Effector memory CD4-positive, alpha-beta T cell (primary cell): ENCODE measurements at regions not wholly inside any gene's neighbourhood (a gene's known extent, or its start where the extent isn't known, plus 50 kb on each side); places are given as distances from the start of the nearest gene placed in this dataset.
"Not testable (repeated sequence)": the region's sequence is repeated elsewhere in the genome, so short reads cannot be mapped to it uniquely, and the experiment has no call there.

Experiments
- DNase-seq, 3 donors: peaks; one replicate each; pipeline ENCODE4 v3.0.0-alpha.2; 2020
- H3K27ac ChIP-seq: 2 replicates; pipeline ENCODE4 v1.7.0; 2013; ENCODE audit warnings: mild to moderate bottlenecking, low read length, moderate library complexity; ENCODE audit not compliant: insufficient read depth, poor library complexity, severe bottlenecking
- H3K27me3 ChIP-seq: replicated peaks from 2 replicates; pipeline ENCODE4 v1.7.0; 2013; ENCODE audit warnings: mild to moderate bottlenecking, low read length; ENCODE audit not compliant: insufficient read depth, control insufficient read depth, poor library complexity, severe bottlenecking
- H3K36me3 ChIP-seq: 2 replicates; pipeline ENCODE4 v1.7.0; 2013; ENCODE audit warnings: mild to moderate bottlenecking, low read length, moderate library complexity; ENCODE audit not compliant: control insufficient read depth, insufficient read depth
- H3K4me1 ChIP-seq: 2 replicates; pipeline ENCODE4 v1.7.0; 2013; ENCODE audit warnings: low read length, mild to moderate bottlenecking; ENCODE audit not compliant: control insufficient read depth, insufficient read depth, poor library complexity, severe bottlenecking
- H3K4me3 ChIP-seq: 2 replicates; pipeline ENCODE4 v1.7.0; 2013; ENCODE audit warnings: low read length, low read depth, mild to moderate bottlenecking; ENCODE audit not compliant: insufficient read depth, poor library complexity, severe bottlenecking
- H3K9me3 ChIP-seq: 2 replicates; pipeline ENCODE4 v1.7.0; 2013; ENCODE audit warnings: mild to moderate bottlenecking, low read length, moderate library complexity; ENCODE audit not compliant: control insufficient read depth

- H3K27ac ChIP-seq, H3K4me1 ChIP-seq, H3K27me3 ChIP-seq, H3K4me3 ChIP-seq, DNase-seq, H3K9me3 ChIP-seq, H3K36me3 ChIP-seq: not testable (repeated sequence)
Measured at GRCh38 chr6:86598969-86599368, 338.4 kb upstream of the HTR1E start.

GRCh38 chr6:86595641-86596040 lies 341.7 kb upstream of the HTR1E start:
- DNase-seq: no peak
- no peak overlapping the region for H3K27ac ChIP-seq
- H3K27me3 ChIP-seq: no peaks in the 10 kb centered on the region
- no peaks in the 10 kb centered on the region for H3K36me3 ChIP-seq
- no peak overlapping the region for H3K4me3 ChIP-seq
- H3K9me3 ChIP-seq: no peaks in the 10 kb centered on the region
- no peaks in the 10 kb centered on the region for H3K4me1 ChIP-seq

GRCh38 chr6:86586195-86586594 lies 351.1 kb upstream of the HTR1E start:
- no peak for DNase-seq
- H3K9me3 ChIP-seq: no peaks in the 10 kb centered on the region
- no peak overlapping the region for H3K27ac ChIP-seq
- H3K4me1 ChIP-seq: no peaks in the 10 kb centered on the region
- H3K27me3 ChIP-seq: no peaks in the 10 kb centered on the region
- H3K36me3 ChIP-seq: no peaks in the 10 kb centered on the region
- no peak overlapping the region for H3K4me3 ChIP-seq

- no peak for DNase-seq
- Histone ChIP-seq H3K4me1 (no peaks in the 10 kb centered on the region), H3K27me3 (no peaks in the 10 kb centered on the region), H3K4me3 (no peak overlapping the region), H3K36me3 (no peaks in the 10 kb centered on the region), H3K9me3 (no peaks in the 10 kb centered on the region), H3K27ac (no peak overlapping the region)
Measured at GRCh38 chr6:86581833-86582232, 355.5 kb upstream of the HTR1E start.

GRCh38 chr6:86563197-86563596 lies 374.1 kb upstream of the HTR1E start:
- Histone ChIP-seq H3K4me3 (no peak overlapping the region), H3K27me3 (no peaks in the 10 kb centered on the region), H3K27ac (no peak overlapping the region), H3K9me3 (no peaks in the 10 kb centered on the region), H3K4me1 (no peaks in the 10 kb centered on the region), H3K36me3 (no peaks in the 10 kb centered on the region)
- DNase-seq: no peak

- no peak for DNase-seq
- no peaks in the 10 kb centered on the region for H3K9me3 ChIP-seq
- H3K27ac ChIP-seq: no peak overlapping the region
- H3K4me1 ChIP-seq: no peaks in the 10 kb centered on the region
- H3K4me3 ChIP-seq: no peak overlapping the region
- no peaks in the 10 kb centered on the region for H3K36me3 ChIP-seq
- no peaks in the 10 kb centered on the region for H3K27me3 ChIP-seq
Measured at GRCh38 chr6:86558318-86558717, 379.0 kb upstream of the HTR1E start.

- no peak for DNase-seq
- H3K4me1 ChIP-seq: no peaks in the 10 kb centered on the region
- no peaks in the 10 kb centered on the region for H3K9me3 ChIP-seq
- no peaks in the 10 kb centered on the region for H3K27me3 ChIP-seq
- no peak overlapping the region for H3K27ac ChIP-seq
- no peaks in the 10 kb centered on the region for H3K36me3 ChIP-seq
- H3K4me3 ChIP-seq: no peak overlapping the region
Measured at GRCh38 chr6:86537292-86537861, 400.0 kb upstream of the HTR1E start.

- DNase-seq: no peak
- H3K4me1 ChIP-seq: no peaks in the 10 kb centered on the region
- no peak overlapping the region for H3K27ac ChIP-seq
- no peaks in the 10 kb centered on the region for H3K27me3 ChIP-seq
- H3K4me3 ChIP-seq: no peak overlapping the region
- no peaks in the 10 kb centered on the region for H3K36me3 ChIP-seq
- H3K9me3 ChIP-seq: no peaks in the 10 kb centered on the region
Measured at GRCh38 chr6:86536121-86536520, 401.2 kb upstream of the HTR1E start.

GRCh38 chr6:86535100-86535499 lies 402.2 kb upstream of the HTR1E start:
- H3K36me3 ChIP-seq: no peaks in the 10 kb centered on the region
- H3K4me1 ChIP-seq: no peaks in the 10 kb centered on the region
- H3K9me3 ChIP-seq: no peaks in the 10 kb centered on the region

GRCh38 chr6:86529635-86530034 lies 407.7 kb upstream of the HTR1E start:
- no peak overlapping the region for H3K27ac ChIP-seq
- no peaks in the 10 kb centered on the region for H3K9me3 ChIP-seq
- H3K4me3 ChIP-seq: no peak overlapping the region
- no peaks in the 10 kb centered on the region for H3K4me1 ChIP-seq
- no peak for DNase-seq
- no peaks in the 10 kb centered on the region for H3K27me3 ChIP-seq
- H3K36me3 ChIP-seq: no peaks in the 10 kb centered on the region

More at GRCh38 chr6:86535100-86535499, 402.2 kb upstream of the HTR1E start:
- H3K27ac ChIP-seq: no peak overlapping the region
- no peak for DNase-seq
- no peak overlapping the region for H3K4me3 ChIP-seq
- H3K27me3 ChIP-seq: no peaks in the 10 kb centered on the region
